ENCODE measurements at regions not wholly inside any gene's neighbourhood (a gene's known extent, or its start where the extent isn't known, plus 50 kb on each side); places are given as distances from the start of the nearest gene placed in this dataset.

- Histone ChIP-seq H3K27me3 (ENCODE audit: control insufficient read depth, insufficient read depth, low read length) (no peaks in the 10 kb centered on the region), H3K4me3 (ENCODE audit: low read depth, low read length) (no peak overlapping the region), H3K36me3 (ENCODE audit: control insufficient read depth, insufficient read depth, low read length) (no peaks in the 10 kb centered on the region)
- no peak for TF ChIP-seq CTCF (IDR thresholded peaks at IDR 0.05; ENCODE audit: insufficient read depth, low read length, poor library complexity, severe bottlenecking)
- DNase-seq (ENCODE audit: low read depth): no peak
These were observed 218.0 kb upstream of the ZNF32 start for GRCh38 chr10:43866712-43867111.

GRCh38 chr10:43865265-43866135 is 216.8 kb upstream of the ZNF32 start:
- DNase-seq (ENCODE audit: low read depth): no peak
- H3K36me3 ChIP-seq (ENCODE audit: control insufficient read depth, insufficient read depth, low read length): no peaks in the 10 kb centered on the region
- TF ChIP-seq CTCF (IDR thresholded peaks at IDR 0.05; ENCODE audit: insufficient read depth, low read length, poor library complexity, severe bottlenecking): no peak
- no peaks in the 10 kb centered on the region for H3K27me3 ChIP-seq (ENCODE audit: control insufficient read depth, insufficient read depth, low read length)
- no peak overlapping the region for H3K4me3 ChIP-seq (ENCODE audit: low read depth, low read length)

- no peak for DNase-seq (ENCODE audit: low read depth)
- no peak for TF ChIP-seq CTCF (IDR thresholded peaks at IDR 0.05; ENCODE audit: insufficient read depth, low read length, poor library complexity, severe bottlenecking)
- H3K4me3 ChIP-seq (ENCODE audit: low read depth, low read length): no peak overlapping the region
- no peaks in the 10 kb centered on the region for H3K36me3 ChIP-seq (ENCODE audit: control insufficient read depth, insufficient read depth, low read length)
- no peaks in the 10 kb centered on the region for H3K27me3 ChIP-seq (ENCODE audit: control insufficient read depth, insufficient read depth, low read length)
These were observed 216.0 kb upstream of the ZNF32 start for GRCh38 chr10:43864656-43865055.

- H3K36me3 ChIP-seq (ENCODE audit: control insufficient read depth, insufficient read depth, low read length): no peaks in the 10 kb centered on the region
- DNase-seq (ENCODE audit: low read depth): no peak
- H3K4me3 ChIP-seq (ENCODE audit: low read depth, low read length): no peak overlapping the region
- H3K27me3 ChIP-seq (ENCODE audit: control insufficient read depth, insufficient read depth, low read length): no peaks in the 10 kb centered on the region
- TF ChIP-seq CTCF (IDR thresholded peaks at IDR 0.05; ENCODE audit: insufficient read depth, low read length, poor library complexity, severe bottlenecking): no peak
These were observed 215.3 kb upstream of the ZNF32 start for GRCh38 chr10:43863859-43864591.

- H3K27me3 ChIP-seq (ENCODE audit: control insufficient read depth, insufficient read depth, low read length): no peaks in the 10 kb centered on the region
- no peak for TF ChIP-seq CTCF (IDR thresholded peaks at IDR 0.05; ENCODE audit: insufficient read depth, low read length, poor library complexity, severe bottlenecking)
- no peak for DNase-seq (ENCODE audit: low read depth)
- no peaks in the 10 kb centered on the region for H3K36me3 ChIP-seq (ENCODE audit: control insufficient read depth, insufficient read depth, low read length)
- H3K4me3 ChIP-seq (ENCODE audit: low read depth, low read length): no peak overlapping the region
These were observed 214.6 kb upstream of the ZNF32 start for GRCh38 chr10:43863270-43863669.

All from kidney epithelial cell (primary cell).